Loucy (cell line): ENCODE measurements at regions not wholly inside any gene's neighbourhood (a gene's known extent, or its start where the extent isn't known, plus 50 kb on each side); places are given as distances from the start of the nearest gene placed in this dataset.

Source experiments
- H2AFZ ChIP-seq: fragments of 200-600 bp; sonication (generic); 2 replicates; pipeline ENCODE4 v1.6.0; 2016; ENCODE audit warnings: antibody characterized with exemption, mild to moderate bottlenecking, low read length, moderate library complexity
- H3F3A ChIP-seq: fragments of 200-600 bp; 2 replicates; pipeline ENCODE4 v1.6.0; 2016; ENCODE audit warnings: antibody characterized with exemption, low read depth, mild to moderate bottlenecking
- H3K27me3 ChIP-seq: fragments of 200-600 bp; sonication (generic); 2 replicates; pipeline ENCODE4 v1.6.1; 2014; ENCODE audit warnings: low read length, mild to moderate bottlenecking; ENCODE audit not compliant: insufficient read depth, poor library complexity, severe bottlenecking
- H3K36me3 ChIP-seq: fragments of 200-600 bp; sonication (generic); 2 replicates; pipeline ENCODE4 v1.6.1; 2016; ENCODE audit warnings: low read length; ENCODE audit not compliant: insufficient read depth
- H3K4me1 ChIP-seq: fragments of 200-600 bp; sonication (generic); 2 replicates; pipeline ENCODE4 v1.5.1; 2014; ENCODE audit warnings: low read length, mild to moderate bottlenecking; ENCODE audit not compliant: insufficient read depth, poor library complexity, severe bottlenecking
- H3K4me2 ChIP-seq: fragments of 200-600 bp; sonication (generic); 2 replicates; pipeline ENCODE4 v1.6.0; 2014; ENCODE audit warnings: antibody characterized with exemption, low read length, low read depth, mild to moderate bottlenecking; ENCODE audit not compliant: poor library complexity, severe bottlenecking
- H3K4me3 ChIP-seq: fragments of 200-600 bp; sonication (generic); 2 replicates; pipeline ENCODE4 v1.5.1; 2014; ENCODE audit warnings: low read length, mild to moderate bottlenecking, mixed read lengths; ENCODE audit not compliant: poor library complexity, severe bottlenecking
- H3K79me2 ChIP-seq: fragments of 200-600 bp; sonication (generic); 2 replicates; pipeline ENCODE4 v1.6.1; 2014; ENCODE audit warnings: low read length; ENCODE audit not compliant: insufficient read depth
- H3K9ac ChIP-seq: fragments of 200-600 bp; sonication (generic); 2 replicates; pipeline ENCODE4 v1.6.0; 2014; ENCODE audit warnings: mild to moderate bottlenecking, low read depth, low read length, moderate library complexity; ENCODE audit not compliant: poor library complexity, severe bottlenecking
- H3K9me2 ChIP-seq: fragments of 200-600 bp; sonication (generic); replicated peaks from 2 replicates; pipeline ENCODE4 v1.6.1; 2016; ENCODE audit warnings: low read depth, low read length, mixed read lengths
- H3K9me3 ChIP-seq: fragments of 200-600 bp; sonication (generic); 2 replicates; pipeline ENCODE4 v1.6.1; 2014; ENCODE audit warnings: mild to moderate bottlenecking, antibody characterized with exemption, low read length, low read depth; ENCODE audit not compliant: insufficient read depth
- H4K20me1 ChIP-seq: fragments of 200-600 bp; sonication (generic); 2 replicates; pipeline ENCODE4 v1.6.0; 2014; ENCODE audit warnings: antibody characterized with exemption, low read length, mild to moderate bottlenecking; ENCODE audit not compliant: insufficient read depth, poor library complexity, severe bottlenecking
- CTCF ChIP-seq: fragments of 200-600 bp; sonication (generic); conservative IDR thresholded peaks from 2 replicates; pipeline ENCODE4 v1.5.1; 2014; ENCODE audit warnings: mild to moderate bottlenecking, antibody characterized with exemption, low read length
- EZH2phosphoT487 ChIP-seq: fragments of 200-600 bp; IDR thresholded peaks from 2 replicates; pipeline ENCODE4 v1.6.1; 2018; ENCODE audit warnings: antibody characterized with exemption, mild to moderate bottlenecking, moderate library complexity, borderline replicate concordance

GRCh38 chr18:34385311-34385710 lies 160.6 kb upstream of the NOL4 start:
- no peaks in the 10 kb centered on the region for H3K9me3 ChIP-seq
- H3K9ac ChIP-seq = no peak overlapping the region
- no peak overlapping the region for H3K4me3 ChIP-seq
- H2AFZ ChIP-seq = no peak overlapping the region
- no peaks in the 10 kb centered on the region for H3K27me3 ChIP-seq
- no peaks in the 10 kb centered on the region for H3K79me2 ChIP-seq
- no peaks in the 10 kb centered on the region for H3K4me1 ChIP-seq
- H3F3A ChIP-seq = no peaks in the 10 kb centered on the region
- no peaks in the 10 kb centered on the region for H4K20me1 ChIP-seq
- TF ChIP-seq CTCF (no peak), EZH2phosphoT487 (no peak)
- no peaks in the 10 kb centered on the region for H3K9me2 ChIP-seq
- H3K4me2 ChIP-seq = no peak overlapping the region
- H3K36me3 ChIP-seq = no peaks in the 10 kb centered on the region

GRCh38 chr18:34386803-34387202 lies 162.1 kb upstream of the NOL4 start:
- no peaks in the 10 kb centered on the region for H3F3A ChIP-seq
- H3K36me3 ChIP-seq = no peaks in the 10 kb centered on the region
- H3K27me3 ChIP-seq = no peaks in the 10 kb centered on the region
- no peaks in the 10 kb centered on the region for H3K79me2 ChIP-seq
- H2AFZ ChIP-seq = no peak overlapping the region
- no peaks in the 10 kb centered on the region for H4K20me1 ChIP-seq
- no peaks in the 10 kb centered on the region for H3K4me1 ChIP-seq
- H3K9ac ChIP-seq = no peak overlapping the region
- no peaks in the 10 kb centered on the region for H3K9me2 ChIP-seq
- H3K9me3 ChIP-seq = no peaks in the 10 kb centered on the region
- no peak overlapping the region for H3K4me2 ChIP-seq
- H3K4me3 ChIP-seq = no peak overlapping the region
- TF ChIP-seq CTCF (no peak), EZH2phosphoT487 (no peak)

GRCh38 chr18:34397286-34397896 lies 172.7 kb upstream of the NOL4 start:
- H3K36me3 ChIP-seq = no peaks in the 10 kb centered on the region
- no peak overlapping the region for H3K4me3 ChIP-seq
- H3K9me3 ChIP-seq = no peaks in the 10 kb centered on the region
- no peaks in the 10 kb centered on the region for H4K20me1 ChIP-seq
- no peaks in the 10 kb centered on the region for H3K9me2 ChIP-seq
- H3K79me2 ChIP-seq = no peaks in the 10 kb centered on the region
- H3F3A ChIP-seq = no peaks in the 10 kb centered on the region
- H3K4me2 ChIP-seq = no peak overlapping the region
- H3K9ac ChIP-seq = no peak overlapping the region
- H3K27me3 ChIP-seq = no peaks in the 10 kb centered on the region
- H3K4me1 ChIP-seq = no peaks in the 10 kb centered on the region
- no peak overlapping the region for H2AFZ ChIP-seq
- TF ChIP-seq EZH2phosphoT487 = no peak
- TF ChIP-seq CTCF = no peak
